ENCODE measurements at regions not wholly inside any gene's neighbourhood (a gene's known extent, or its start where the extent isn't known, plus 50 kb on each side); places are given as distances from the start of the nearest gene placed in this dataset.

DNA sequence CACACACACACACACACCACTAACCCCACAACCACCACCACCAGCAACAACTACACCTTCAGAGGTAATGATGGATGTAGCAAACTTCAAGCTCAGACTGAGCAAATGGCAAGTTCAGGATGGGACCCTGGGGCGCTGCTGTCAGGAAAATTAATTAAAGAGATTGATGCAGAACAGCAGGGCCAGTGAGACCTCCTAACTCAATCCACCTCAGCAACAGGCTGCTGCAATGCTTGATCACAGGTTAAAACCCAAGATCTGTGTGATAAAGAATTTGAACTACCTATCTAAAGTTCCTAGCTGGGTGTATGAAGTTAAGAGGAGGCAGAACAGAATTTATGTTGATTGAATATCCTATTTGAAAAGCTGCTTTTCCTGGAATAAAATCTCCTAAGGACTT, 140.3 kb upstream of the FER start:
- CTCF ChIA-PET, result no interaction called here
- H3K4me3 Mint-ChIP-seq, result no peak overlapping the region
- DNase-seq (no peak), ATAC-seq (no peak)
- H3K4me1 Mint-ChIP-seq, result peaks cover 4% of the 10 kb centered on the region
- peaks cover 4% of the 10 kb centered on the region for H3K27me3 Mint-ChIP-seq
- no peak overlapping the region for H3K27ac Mint-ChIP-seq
- H3K36me3 Mint-ChIP-seq, result no peaks in the 10 kb centered on the region
- H3K9me3 Mint-ChIP-seq (ENCODE audit: low read depth), result no peaks in the 10 kb centered on the region

DNA sequence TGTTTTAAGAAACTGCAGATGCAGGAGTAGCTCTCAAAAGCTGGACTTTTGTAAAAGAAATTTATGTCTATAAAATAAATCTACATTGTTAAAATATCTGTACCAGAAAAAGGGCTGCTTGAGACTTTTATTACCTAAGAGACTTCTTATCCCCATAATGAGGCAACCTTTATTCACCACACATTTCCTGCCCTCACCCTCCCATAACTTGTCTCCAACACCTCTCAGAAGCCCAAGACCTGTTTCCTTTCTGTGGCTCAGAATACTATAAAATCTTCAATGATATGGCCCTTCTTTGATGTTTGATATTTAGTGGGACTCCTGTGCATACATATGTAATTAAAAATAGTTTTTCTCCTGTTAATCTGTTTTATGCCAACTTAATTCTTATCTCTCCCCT, 141.5 kb upstream of the FER start:
- peaks cover 4% of the 10 kb centered on the region for H3K27me3 Mint-ChIP-seq
- no peak overlapping the region for H3K4me3 Mint-ChIP-seq
- no peaks in the 10 kb centered on the region for H3K9me3 Mint-ChIP-seq (ENCODE audit: low read depth)
- no peaks in the 10 kb centered on the region for H3K36me3 Mint-ChIP-seq
- ATAC-seq (no peak), DNase-seq (no peak)
- H3K27ac Mint-ChIP-seq, result no peak overlapping the region
- CTCF ChIA-PET, result no interaction called here
- peaks cover 4% of the 10 kb centered on the region for H3K4me1 Mint-ChIP-seq

DNA sequence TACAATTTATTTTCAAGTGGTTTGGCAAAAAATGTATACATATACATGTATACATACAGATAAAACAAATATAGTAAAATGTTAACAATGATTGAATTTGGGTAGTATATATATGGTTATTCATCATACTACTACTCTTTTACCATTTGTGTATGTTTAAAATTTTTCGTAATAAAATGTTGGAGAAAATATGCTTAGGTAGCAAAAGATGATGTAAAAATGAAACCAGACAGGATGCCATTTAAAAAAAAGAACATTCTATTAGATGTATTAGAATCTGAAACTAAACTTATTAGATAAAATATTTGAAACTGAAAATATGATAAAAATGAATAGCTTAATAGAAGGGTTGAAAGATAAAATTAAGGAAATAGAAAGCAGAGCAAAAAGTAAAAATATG, 144.9 kb upstream of the FER start:
- Mint-ChIP-seq H3K4me1 (peaks cover 4% of the 10 kb centered on the region), H3K27ac (no peak overlapping the region), H3K9me3 (ENCODE audit: low read depth) (no peaks in the 10 kb centered on the region)

DNA sequence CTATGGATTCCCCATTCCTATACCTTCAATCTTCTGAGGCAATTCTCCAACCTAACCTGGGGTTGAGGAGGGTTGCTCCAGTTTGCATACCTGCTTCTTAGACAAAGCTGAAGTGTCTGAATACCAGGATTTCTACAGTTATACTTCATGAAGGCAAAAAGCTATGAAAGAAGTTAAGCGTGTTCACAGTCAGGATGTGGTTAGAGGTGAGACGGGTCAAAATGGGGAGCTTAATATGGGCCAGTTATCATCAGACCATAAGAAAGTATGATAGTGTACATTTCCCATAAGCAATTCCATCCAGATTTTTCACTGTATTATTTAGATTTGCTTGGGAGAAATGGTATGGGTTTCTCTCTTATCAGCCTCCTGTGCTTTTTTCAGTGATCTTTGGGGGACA, 156.9 kb upstream of the FER start:
- CTCF ChIA-PET, result no interaction called here
- no peaks in the 10 kb centered on the region for H3K36me3 Mint-ChIP-seq
- H3K27me3 Mint-ChIP-seq, result peaks cover 2% of the 10 kb centered on the region
- no peaks in the 10 kb centered on the region for H3K9me3 Mint-ChIP-seq (ENCODE audit: low read depth)
- ATAC-seq, result no peak
- H3K4me3 Mint-ChIP-seq, result no peak overlapping the region
- H3K4me1 Mint-ChIP-seq, result no peaks in the 10 kb centered on the region
- DNase-seq, result no peak
- H3K27ac Mint-ChIP-seq, result no peak overlapping the region

More for the DNA sequence above, 144.9 kb upstream of the FER start:
- CTCF ChIA-PET, result no interaction called here
- no peaks in the 10 kb centered on the region for H3K36me3 Mint-ChIP-seq
- no peak overlapping the region for H3K4me3 Mint-ChIP-seq
- DNase-seq, result no peak
- ATAC-seq, result no peak
- peaks cover 4% of the 10 kb centered on the region for H3K27me3 Mint-ChIP-seq

DNA sequence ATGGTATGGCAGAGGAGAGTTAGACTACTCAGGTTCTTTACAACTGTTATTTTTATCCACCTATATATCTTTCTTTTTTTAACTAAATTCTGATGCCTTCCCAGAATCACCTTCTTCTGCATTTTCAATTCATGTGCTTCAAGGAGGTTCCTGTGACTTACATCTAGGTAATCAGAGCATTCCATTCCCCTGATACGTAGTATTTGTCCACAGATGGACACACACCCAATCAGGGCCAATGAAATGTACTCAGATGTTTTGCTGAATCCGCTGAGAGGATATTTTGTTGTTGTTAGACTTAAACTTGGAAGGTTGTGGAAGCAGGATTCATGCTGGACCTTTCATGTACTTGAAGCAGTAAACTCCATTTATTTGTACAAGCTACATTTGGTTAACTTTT, 159.4 kb upstream of the FER start:
- H3K27ac Mint-ChIP-seq, result no peak overlapping the region
- H3K27me3 Mint-ChIP-seq, result peaks cover 4% of the 10 kb centered on the region
- H3K36me3 Mint-ChIP-seq, result no peaks in the 10 kb centered on the region
- no peak for ATAC-seq
- no peak for DNase-seq
- no peaks in the 10 kb centered on the region for H3K9me3 Mint-ChIP-seq (ENCODE audit: low read depth)
- H3K4me1 Mint-ChIP-seq, result no peaks in the 10 kb centered on the region
- no peak overlapping the region for H3K4me3 Mint-ChIP-seq
- CTCF ChIA-PET, result no interaction called here

DNA sequence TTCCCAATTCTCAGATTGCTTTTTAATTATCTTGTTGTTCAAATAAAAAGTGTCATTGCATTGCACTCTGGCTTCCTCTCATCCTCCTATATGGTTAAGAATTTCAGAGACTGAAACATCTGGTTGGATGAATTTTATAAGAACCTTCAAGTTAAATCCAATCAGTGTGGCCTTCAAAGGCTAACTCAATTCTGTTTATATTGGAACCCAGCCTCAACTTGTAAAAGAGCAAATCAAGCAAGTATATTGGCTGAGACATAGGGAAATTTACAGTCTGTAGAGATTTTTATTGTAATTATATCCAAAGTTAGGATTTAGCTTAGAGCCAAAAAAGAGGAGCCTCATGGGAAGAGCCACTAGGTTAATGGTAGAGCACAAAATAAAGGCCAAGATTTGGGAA, 159.9 kb upstream of the FER start:
- DNase-seq, result no peak
- no peaks in the 10 kb centered on the region for H3K36me3 Mint-ChIP-seq
- CTCF ChIA-PET, result no interaction called here
- H3K4me3 Mint-ChIP-seq, result no peak overlapping the region
- H3K4me1 Mint-ChIP-seq, result no peaks in the 10 kb centered on the region
- H3K9me3 Mint-ChIP-seq (ENCODE audit: low read depth), result no peaks in the 10 kb centered on the region
- no peak overlapping the region for H3K27ac Mint-ChIP-seq
- ATAC-seq, result no peak
- H3K27me3 Mint-ChIP-seq, result peaks cover 4% of the 10 kb centered on the region

DNA sequence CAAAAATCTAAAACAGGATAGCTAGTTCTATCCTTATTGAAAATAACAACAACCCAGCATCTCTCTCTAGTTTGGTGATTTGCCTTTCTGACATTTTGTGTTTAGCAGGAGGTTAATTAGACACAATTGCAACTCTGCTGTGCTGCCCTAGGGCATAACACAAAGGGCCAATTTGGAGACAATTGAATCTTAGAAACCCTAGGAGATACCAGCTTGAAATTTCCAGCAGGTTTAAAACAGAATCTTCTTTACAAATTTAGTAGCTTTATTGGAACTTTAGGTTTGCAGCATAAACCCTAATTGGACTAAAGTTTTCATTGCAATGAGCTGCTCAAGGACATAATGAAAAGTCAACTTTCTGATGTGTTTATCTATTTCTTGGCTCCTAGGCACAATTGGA, 166.7 kb upstream of the FER start:
- Mint-ChIP-seq H3K4me3 (no peak overlapping the region), H3K27me3 (peaks cover 11% of the 10 kb centered on the region), H3K4me1 (no peaks in the 10 kb centered on the region), H3K36me3 (no peaks in the 10 kb centered on the region), H3K27ac (no peak overlapping the region), H3K9me3 (ENCODE audit: low read depth) (no peaks in the 10 kb centered on the region)
- DNase-seq (no peak), ATAC-seq (no peak)
- CTCF ChIA-PET, result no interaction called here

DNA sequence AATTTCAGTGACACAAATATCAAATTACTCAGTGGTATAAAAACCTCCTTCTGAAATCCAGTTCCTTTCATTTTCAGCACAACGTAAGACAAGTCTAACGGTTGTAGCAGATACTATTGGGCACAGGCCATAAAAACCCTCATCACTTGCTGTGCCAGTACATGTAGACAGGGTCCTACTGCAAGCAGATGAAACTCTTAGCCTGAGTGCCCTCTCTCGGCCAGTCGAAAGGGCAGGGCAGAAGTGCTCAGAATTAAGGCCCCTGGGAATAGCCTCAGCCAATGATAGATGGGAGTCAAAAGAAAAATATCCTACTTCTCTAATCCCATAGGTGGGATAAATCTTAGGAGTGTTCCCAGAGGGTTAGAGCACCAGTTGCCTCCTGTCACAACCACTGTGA, 168.5 kb upstream of the FER start:
- CTCF ChIA-PET, result no interaction called here
- DNase-seq (no peak), ATAC-seq (no peak)
- Mint-ChIP-seq H3K4me3 (no peak overlapping the region), H3K27me3 (peaks cover 7% of the 10 kb centered on the region), H3K36me3 (no peaks in the 10 kb centered on the region), H3K9me3 (ENCODE audit: low read depth) (peaks cover under 1% of the 10 kb centered on the region), H3K27ac (no peak overlapping the region), H3K4me1 (no peaks in the 10 kb centered on the region)

DNA sequence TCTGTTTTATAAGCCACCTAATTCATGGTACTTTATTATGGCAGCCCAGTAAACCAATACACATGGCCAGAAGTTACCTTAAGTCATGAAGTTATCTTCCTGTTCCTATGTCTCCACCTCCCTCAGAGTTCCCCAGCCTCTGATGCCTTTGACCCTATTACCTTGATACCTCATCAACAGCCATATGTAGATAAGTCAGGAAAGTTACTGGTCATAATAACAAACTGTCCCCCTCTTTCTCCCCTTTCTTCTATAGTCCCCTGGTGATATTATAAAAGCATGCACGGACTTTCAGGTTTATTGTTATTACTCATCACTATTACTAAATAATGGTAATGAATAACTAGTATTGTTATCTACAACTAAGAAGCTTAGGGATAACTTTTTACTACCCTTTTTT, 168.9 kb upstream of the FER start:
- no peak overlapping the region for H3K27ac Mint-ChIP-seq
- ATAC-seq, result no peak
- peaks cover 2% of the 10 kb centered on the region for H3K9me3 Mint-ChIP-seq (ENCODE audit: low read depth)
- DNase-seq, result no peak
- no peak overlapping the region for H3K4me3 Mint-ChIP-seq
- no peaks in the 10 kb centered on the region for H3K4me1 Mint-ChIP-seq
- H3K36me3 Mint-ChIP-seq, result no peaks in the 10 kb centered on the region
- CTCF ChIA-PET, result no interaction called here
- H3K27me3 Mint-ChIP-seq, result peaks cover 7% of the 10 kb centered on the region

DNA sequence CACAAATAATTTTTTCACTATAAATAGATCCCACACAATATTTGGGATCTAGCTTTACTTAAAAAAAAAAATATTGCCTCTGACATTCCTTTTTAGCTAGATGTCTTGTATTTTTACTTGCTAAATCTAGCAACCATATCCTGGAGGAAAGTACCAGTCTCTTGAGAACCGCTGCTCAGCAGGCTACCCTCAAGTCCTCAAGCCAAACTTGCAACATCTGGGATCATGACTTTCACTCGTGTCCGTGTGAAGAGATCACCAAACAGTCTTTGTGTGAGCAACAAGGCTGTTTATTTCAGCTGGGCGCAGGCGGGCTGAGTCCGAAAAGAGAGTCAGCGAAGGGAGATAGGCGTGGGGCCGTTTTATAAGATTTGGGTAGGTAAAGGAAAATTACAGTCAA, 180.3 kb upstream of the FER start:
- DNase-seq (no peak), ATAC-seq (no peak)
- H3K4me3 Mint-ChIP-seq, result no peak overlapping the region
- no peak overlapping the region for H3K27ac Mint-ChIP-seq
- H3K9me3 Mint-ChIP-seq (ENCODE audit: low read depth), result no peaks in the 10 kb centered on the region
- CTCF ChIA-PET, result no interaction called here
- H3K36me3 Mint-ChIP-seq, result no peaks in the 10 kb centered on the region
- no peaks in the 10 kb centered on the region for H3K4me1 Mint-ChIP-seq
- H3K27me3 Mint-ChIP-seq, result peaks cover 5% of the 10 kb centered on the region

DNA sequence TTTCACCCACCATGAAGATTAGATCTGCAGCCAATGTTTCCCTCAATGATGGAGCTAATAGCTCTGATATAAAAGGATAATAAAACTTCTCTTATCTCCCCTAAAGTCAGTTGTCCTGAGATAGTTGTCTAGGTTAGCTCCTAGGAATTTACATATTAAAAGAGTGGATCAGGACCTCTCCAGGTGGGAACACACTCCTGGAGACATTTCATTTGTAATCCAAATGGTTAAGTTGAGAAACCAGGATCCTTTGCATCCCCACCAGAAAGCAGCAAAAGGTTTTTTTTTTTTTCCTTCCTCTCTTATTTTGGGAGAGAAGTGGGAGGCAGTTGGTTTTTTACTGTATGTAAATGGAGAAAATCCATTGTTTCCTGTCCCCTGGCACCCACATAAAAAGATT, 182.5 kb upstream of the FBXL17 start:
- Mint-ChIP-seq H3K36me3 (no peaks in the 10 kb centered on the region), H3K27ac (no peak overlapping the region), H3K9me3 (ENCODE audit: low read depth) (no peaks in the 10 kb centered on the region), H3K4me1 (no peaks in the 10 kb centered on the region), H3K4me3 (no peak overlapping the region), H3K27me3 (peaks cover 5% of the 10 kb centered on the region)
- ATAC-seq (no peak), DNase-seq (no peak)
- CTCF ChIA-PET, result no interaction called here

DNA sequence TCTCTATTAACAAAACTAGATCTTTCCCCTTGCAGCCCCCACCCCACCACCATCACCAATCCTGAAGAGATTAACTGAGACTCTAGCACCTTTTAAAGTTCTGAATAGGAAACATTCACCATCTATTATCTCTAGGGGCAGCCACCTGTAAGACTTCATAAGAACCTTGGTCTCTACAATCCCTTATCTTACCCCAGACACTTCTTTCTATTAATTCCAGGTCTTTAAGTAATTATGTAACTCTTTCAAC, 180.2 kb upstream of the FBXL17 start:
- CTCF ChIA-PET, result no interaction called here
- Mint-ChIP-seq H3K9me3 (ENCODE audit: low read depth) (no peaks in the 10 kb centered on the region), H3K4me1 (no peaks in the 10 kb centered on the region), H3K36me3 (no peaks in the 10 kb centered on the region), H3K4me3 (no peak overlapping the region), H3K27ac (no peak overlapping the region), H3K27me3 (peaks cover 5% of the 10 kb centered on the region)
- DNase-seq (no peak), ATAC-seq (no peak)

DNA sequence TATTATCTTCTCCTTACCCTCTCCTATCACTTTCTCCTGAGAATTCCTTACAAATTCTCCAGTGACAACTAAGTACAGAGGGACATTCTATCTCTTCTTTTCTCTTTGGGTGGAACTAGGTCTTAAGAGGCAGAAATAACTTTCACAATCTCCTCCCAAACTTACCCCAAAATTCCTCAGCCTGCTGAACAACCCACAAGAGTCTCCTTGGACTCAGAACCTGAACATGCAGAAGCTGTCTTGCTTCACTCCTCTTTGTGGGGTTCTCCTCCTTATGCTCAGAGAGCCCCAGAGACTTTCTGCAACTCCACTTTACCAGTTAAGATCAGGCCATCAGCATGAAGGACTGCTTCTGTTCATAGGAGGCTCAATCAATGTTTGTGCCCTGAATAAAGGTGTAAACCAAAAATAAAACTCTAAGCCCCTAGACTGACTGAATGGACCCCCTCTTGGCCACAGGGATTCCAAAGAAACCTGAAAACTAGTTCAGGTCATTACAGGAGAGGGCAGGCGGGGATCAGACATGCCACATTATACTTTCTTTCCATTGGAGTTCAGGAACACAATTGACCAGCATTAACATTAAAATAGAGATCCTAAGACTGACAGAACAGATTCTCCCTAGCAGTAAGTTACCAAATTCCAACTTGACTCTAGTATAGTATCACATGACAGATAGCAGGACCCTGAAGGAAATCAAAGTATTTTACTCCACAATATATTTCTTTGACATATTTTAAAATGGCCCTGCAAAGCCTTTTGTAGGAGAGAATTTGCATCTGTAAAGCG, 179.7 kb upstream of the FBXL17 start:
- no peaks in the 10 kb centered on the region for H3K4me1 Mint-ChIP-seq
- no peak for ATAC-seq
- CTCF ChIA-PET, result no interaction called here
- no peak overlapping the region for H3K27ac Mint-ChIP-seq
- no peak for DNase-seq
- no peak overlapping the region for H3K4me3 Mint-ChIP-seq
- peaks cover 5% of the 10 kb centered on the region for H3K27me3 Mint-ChIP-seq
- H3K9me3 Mint-ChIP-seq (ENCODE audit: low read depth), result no peaks in the 10 kb centered on the region
- H3K36me3 Mint-ChIP-seq, result no peaks in the 10 kb centered on the region

DNA sequence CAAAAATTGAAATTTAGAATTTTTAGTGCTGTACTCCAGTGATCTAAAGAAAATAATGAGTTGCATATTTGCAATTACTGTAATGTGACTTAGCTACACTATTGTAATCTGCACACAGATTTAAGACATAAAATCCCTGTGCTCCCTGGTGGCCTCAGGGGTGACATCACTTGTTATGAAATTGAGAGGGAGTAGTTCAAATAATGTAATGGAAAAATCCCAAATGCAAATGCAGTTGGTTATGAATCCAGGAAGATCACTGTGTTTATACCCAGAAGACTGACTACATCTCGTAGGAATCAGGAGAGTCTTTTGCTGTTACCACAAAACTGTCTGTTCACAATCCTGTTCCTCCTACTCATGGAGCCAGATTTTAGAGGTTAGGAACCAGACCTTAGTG, 178.7 kb upstream of the FBXL17 start:
- H3K9me3 Mint-ChIP-seq (ENCODE audit: low read depth), result no peaks in the 10 kb centered on the region
- ATAC-seq (no peak), DNase-seq (no peak)
- H3K36me3 Mint-ChIP-seq, result no peaks in the 10 kb centered on the region
- H3K27ac Mint-ChIP-seq, result no peak overlapping the region
- CTCF ChIA-PET, result no interaction called here
- no peaks in the 10 kb centered on the region for H3K4me1 Mint-ChIP-seq
- no peak overlapping the region for H3K4me3 Mint-ChIP-seq
- peaks cover 5% of the 10 kb centered on the region for H3K27me3 Mint-ChIP-seq

DNA sequence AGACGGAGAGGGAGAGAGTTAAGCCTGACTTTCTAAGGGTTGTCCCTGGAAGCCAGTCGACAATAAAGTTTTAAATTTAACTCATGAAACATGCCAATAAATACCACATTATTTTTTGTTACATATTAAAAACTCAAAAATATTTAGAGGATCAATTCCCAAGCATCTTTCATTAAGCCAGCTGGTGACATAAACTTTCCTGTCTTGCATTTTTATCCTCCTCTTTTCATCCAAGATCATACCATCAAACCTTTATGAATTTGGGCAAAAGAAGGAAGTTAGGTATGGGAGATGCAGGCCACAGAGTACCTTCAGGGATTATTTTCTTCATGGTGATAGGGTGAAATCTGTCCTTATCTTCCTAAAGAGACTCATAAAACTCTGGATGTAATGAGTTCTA, 178.3 kb upstream of the FBXL17 start:
- no peak for ATAC-seq
- CTCF ChIA-PET, result interaction anchor here (0.7 kb wide), 1 partner anchor 628 kb away, joined by 3 read pairs; no protein-coding TSS in a partner anchor

More for the DNA sequence above, 178.3 kb upstream of the FBXL17 start:
- H3K36me3 Mint-ChIP-seq, result no peaks in the 10 kb centered on the region
- H3K27me3 Mint-ChIP-seq, result peaks cover 3% of the 10 kb centered on the region
- no peaks in the 10 kb centered on the region for H3K9me3 Mint-ChIP-seq (ENCODE audit: low read depth)
- H3K27ac Mint-ChIP-seq, result no peak overlapping the region
- no peak for DNase-seq
- H3K4me3 Mint-ChIP-seq, result no peak overlapping the region
- no peaks in the 10 kb centered on the region for H3K4me1 Mint-ChIP-seq

Measured in activated CD8-positive, alpha-beta memory T cell treated with anti-CD3 and anti-CD28 coated beads, Interleukin-2, amount 10 ng/mL, durations not matched to agents 7 days and 5 days (primary cell).